Cardiac muscle cell (in vitro differentiated cells and primary cell): ENCODE measurements at regions not wholly inside any gene's neighbourhood (a gene's known extent, or its start where the extent isn't known, plus 50 kb on each side); places are given as distances from the start of the nearest gene placed in this dataset.
A peak's percentile ranks its signal among the peaks of the same experiment; 100 is the strongest.

Source experiments
- DNase-seq, 2 donors: peaks; one replicate each; pipeline versions ENCODE4 v3.0.0 to v3.0.0-alpha.2; 2010 to 2017; ENCODE audit warnings: low read depth in 1 of 2, low spot score in 1 of 2
- H3K27ac ChIP-seq: fragments of 200-600 bp; sonication (generic); 2 replicates; pipeline ENCODE4 v1.5.1; 2016
- H3K27me3 ChIP-seq: fragments of 200-600 bp; sonication (generic); 2 replicates; pipeline ENCODE4 v1.6.0; 2016; ENCODE audit warnings: control low read depth
- H3K36me3 ChIP-seq: fragments of 200-600 bp; sonication (generic); 2 replicates; pipeline ENCODE4 v1.5.1; 2016; ENCODE audit warnings: control low read depth
- H3K4me1 ChIP-seq: fragments of 200-600 bp; sonication (generic); 2 replicates; pipeline ENCODE4 v1.8.1; 2017; ENCODE audit warnings: low read depth, mild to moderate bottlenecking, mixed run types
- H3K4me3 ChIP-seq: fragments of 200-600 bp; sonication (generic); 2 replicates; pipeline ENCODE4 v1.5.1; 2016; ENCODE audit warnings: mild to moderate bottlenecking
- H3K9me3 ChIP-seq: fragments of 200-600 bp; sonication (generic); 2 replicates; pipeline ENCODE4 v1.5.1; 2017; ENCODE audit warnings: low read depth, mild to moderate bottlenecking, control low read depth
- CTCF ChIP-seq: IDR thresholded peaks from 2 replicates; pipeline ENCODE4 v1.5.1; 2012; ENCODE audit warnings: low read depth, mild to moderate bottlenecking, low read length

- DNase-seq: no peak
- no peak for TF ChIP-seq CTCF
- H3K36me3 ChIP-seq: no peaks in the 10 kb centered on the region
- peak overlapping the region; percentile 22 for H3K27ac ChIP-seq
- no peaks in the 10 kb centered on the region for H3K9me3 ChIP-seq
- no peaks in the 10 kb centered on the region for H3K27me3 ChIP-seq
- no peak overlapping the region for H3K4me3 ChIP-seq
- peaks cover 18% of the 10 kb centered on the region for H3K4me1 ChIP-seq
Observed at GRCh38 chr6:139710556-139710955, 336.1 kb upstream of the CITED2 start.

- H3K4me3 ChIP-seq: no peak overlapping the region
Observed at GRCh38 chr6:139708337-139709199, 334.1 kb upstream of the CITED2 start.

GRCh38 chr6:139706912-139707311 is 332.5 kb upstream of the CITED2 start:
- H3K27me3 ChIP-seq: no peaks in the 10 kb centered on the region
- no peak overlapping the region for H3K27ac ChIP-seq
- no peaks in the 10 kb centered on the region for H3K9me3 ChIP-seq
- DNase-seq: no peak
- no peaks in the 10 kb centered on the region for H3K36me3 ChIP-seq
- TF ChIP-seq CTCF: no peak
- no peak overlapping the region for H3K4me3 ChIP-seq
- H3K4me1 ChIP-seq: peaks cover 18% of the 10 kb centered on the region

More at GRCh38 chr6:139708337-139709199, 334.1 kb upstream of the CITED2 start:
- DNase-seq: peak; percentile 85 to 88
- no peaks in the 10 kb centered on the region for H3K36me3 ChIP-seq
- peak overlapping the region; percentile 80 for H3K27ac ChIP-seq
- TF ChIP-seq CTCF: no peak
- H3K4me1 ChIP-seq: peaks cover 18% of the 10 kb centered on the region
- no peaks in the 10 kb centered on the region for H3K27me3 ChIP-seq
- no peaks in the 10 kb centered on the region for H3K9me3 ChIP-seq

- DNase-seq: no peak
- no peak overlapping the region for H3K4me3 ChIP-seq
- no peaks in the 10 kb centered on the region for H3K36me3 ChIP-seq
- no peaks in the 10 kb centered on the region for H3K27me3 ChIP-seq
- TF ChIP-seq CTCF: no peak
- no peaks in the 10 kb centered on the region for H3K9me3 ChIP-seq
- H3K27ac ChIP-seq: no peak overlapping the region
- peaks cover 14% of the 10 kb centered on the region for H3K4me1 ChIP-seq
Observed at GRCh38 chr6:139705284-139705683, 330.8 kb upstream of the CITED2 start.

GRCh38 chr6:139703780-139704179 is 329.3 kb upstream of the CITED2 start:
- Histone ChIP-seq H3K4me3 (no peak overlapping the region), H3K4me1 (peaks cover 8% of the 10 kb centered on the region), H3K27me3 (no peaks in the 10 kb centered on the region), H3K9me3 (no peaks in the 10 kb centered on the region), H3K36me3 (no peaks in the 10 kb centered on the region), H3K27ac (no peak overlapping the region)
- DNase-seq: no peak
- TF ChIP-seq CTCF: no peak
